ENCODE measurements at regions not wholly inside any gene's neighbourhood (a gene's known extent, or its start where the extent isn't known, plus 50 kb on each side); places are given as distances from the start of the nearest gene placed in this dataset.

DNA sequence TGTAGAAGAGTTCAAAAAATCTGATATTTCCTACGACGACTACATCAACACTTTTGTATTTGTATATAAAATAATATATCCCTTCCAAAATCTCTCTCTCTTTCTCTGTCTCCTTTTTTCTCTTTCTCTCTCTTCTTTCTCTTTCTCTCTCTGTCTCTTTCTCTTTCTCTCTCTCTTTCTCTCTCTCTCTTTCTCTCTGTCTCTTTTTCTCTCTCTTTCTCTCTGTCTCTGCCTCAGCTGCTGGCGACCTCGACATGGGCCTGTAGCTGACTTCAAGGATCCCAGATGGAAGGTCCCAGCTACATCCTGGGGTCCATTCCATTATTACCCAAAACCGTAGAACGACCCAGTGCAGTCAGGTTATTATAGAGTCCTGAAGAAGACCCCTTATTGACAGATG lies 90.0 kb downstream of the CD24 start:
- DNase-seq (ENCODE audit: low read depth): no peak

DNA sequence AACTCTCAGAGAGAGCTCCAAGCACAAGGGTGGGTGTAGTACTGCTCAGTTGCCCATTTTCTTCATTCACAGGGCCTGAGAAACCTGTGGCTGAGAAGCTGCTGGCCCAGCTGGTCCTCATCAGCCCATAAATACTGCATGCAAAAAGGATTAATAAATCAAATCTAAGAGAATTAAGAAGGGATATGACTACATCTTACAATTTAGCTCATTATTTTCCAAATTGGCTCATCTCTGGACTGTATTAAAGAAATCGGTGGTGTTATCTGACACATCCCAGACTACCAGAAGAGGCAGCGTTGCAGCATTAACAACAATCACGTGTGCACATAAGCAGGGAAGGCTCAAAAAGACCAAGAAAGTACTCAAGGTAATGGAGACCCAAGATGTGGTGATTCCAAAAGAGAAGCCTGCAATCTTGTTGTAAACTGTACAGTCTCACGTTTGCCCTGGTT lies 90.7 kb downstream of the CD24 start:
- DNase-seq (ENCODE audit: low read depth): no peak

DNA sequence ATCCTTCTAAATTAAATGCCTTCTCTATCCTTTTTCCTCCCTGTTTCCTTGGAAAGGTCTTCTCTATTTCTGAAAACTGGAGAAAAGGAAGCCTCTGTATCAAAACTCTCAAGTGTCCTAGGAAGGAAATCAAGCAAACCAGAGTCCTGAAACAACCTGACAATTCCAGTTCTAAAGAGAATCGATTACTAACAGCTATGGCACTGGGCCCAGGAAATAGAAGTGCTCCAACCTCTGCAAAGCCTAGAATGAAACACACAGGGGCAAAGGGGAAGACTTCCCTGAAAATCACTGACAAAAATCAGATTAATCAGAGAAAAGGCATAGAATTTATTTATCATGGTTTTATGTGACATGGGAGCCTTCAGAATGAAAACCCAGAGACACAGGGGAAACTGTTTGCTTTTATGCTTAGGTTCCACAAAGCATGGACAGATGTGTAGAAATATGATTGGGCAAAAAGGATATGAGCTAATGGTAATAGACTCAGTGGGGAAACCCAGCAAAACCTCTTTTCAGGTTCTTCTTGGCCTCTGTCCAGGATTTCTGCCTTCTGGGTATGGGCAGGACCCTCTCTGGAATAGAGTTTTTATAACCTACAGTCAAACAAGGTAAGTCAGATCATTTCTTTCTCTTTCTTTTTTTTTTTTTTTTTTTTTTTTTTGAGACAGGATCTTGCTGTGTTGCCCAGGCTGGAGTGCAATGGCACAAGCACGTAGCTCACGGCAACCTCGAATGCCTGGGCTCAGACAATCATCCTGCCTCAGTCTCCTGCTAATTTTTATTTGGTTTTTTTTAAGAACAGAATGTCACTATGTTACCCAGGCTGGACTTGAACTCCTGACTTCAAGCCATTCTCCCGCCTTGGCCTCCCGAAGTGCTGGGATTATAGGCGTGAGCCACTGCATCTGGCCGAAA lies 91.7 kb downstream of the CD24 start:
- DNase-seq (ENCODE audit: low read depth): no peak

DNA sequence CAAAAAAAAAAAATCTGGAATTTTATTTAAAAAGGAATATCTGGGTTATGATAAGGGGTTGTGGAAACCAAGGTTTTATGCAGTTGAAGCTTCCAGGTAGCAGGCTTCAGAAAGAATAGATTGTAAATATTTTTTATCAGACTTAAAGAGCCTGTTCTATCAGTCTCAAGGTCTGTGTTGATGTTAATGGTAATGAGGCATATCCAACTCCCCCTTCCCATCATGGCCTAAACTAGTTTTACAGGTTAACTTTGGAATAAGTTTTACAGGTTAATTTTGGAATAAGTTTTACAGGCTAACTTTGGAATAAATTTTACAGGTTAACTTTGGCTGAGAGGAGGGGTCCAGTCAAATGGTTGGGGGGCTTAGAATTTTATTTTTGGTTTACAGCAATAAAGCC lies 92.4 kb downstream of the CD24 start:
- DNase-seq (ENCODE audit: low read depth): no peak

DNA sequence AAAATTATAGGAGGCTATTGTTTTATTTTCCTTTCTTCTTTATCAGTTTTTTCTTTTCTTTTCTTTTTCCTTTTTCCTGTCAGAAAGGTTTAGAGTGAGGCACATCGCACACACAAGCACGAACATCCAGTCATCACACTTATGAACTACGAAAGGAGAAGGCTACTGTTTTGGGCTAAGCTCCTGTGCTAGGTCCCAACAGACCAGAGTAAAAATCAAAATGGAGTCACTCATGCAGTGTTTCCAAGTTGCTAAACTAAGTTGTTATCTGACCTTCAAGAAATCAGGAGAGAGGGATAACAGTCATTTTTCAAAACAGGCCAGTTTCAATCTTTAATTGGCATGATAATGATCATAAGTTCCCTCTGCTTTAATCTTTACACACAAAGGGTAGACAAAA lies 93.6 kb downstream of the CD24 start:
- no peak for DNase-seq (ENCODE audit: low read depth)

DNA sequence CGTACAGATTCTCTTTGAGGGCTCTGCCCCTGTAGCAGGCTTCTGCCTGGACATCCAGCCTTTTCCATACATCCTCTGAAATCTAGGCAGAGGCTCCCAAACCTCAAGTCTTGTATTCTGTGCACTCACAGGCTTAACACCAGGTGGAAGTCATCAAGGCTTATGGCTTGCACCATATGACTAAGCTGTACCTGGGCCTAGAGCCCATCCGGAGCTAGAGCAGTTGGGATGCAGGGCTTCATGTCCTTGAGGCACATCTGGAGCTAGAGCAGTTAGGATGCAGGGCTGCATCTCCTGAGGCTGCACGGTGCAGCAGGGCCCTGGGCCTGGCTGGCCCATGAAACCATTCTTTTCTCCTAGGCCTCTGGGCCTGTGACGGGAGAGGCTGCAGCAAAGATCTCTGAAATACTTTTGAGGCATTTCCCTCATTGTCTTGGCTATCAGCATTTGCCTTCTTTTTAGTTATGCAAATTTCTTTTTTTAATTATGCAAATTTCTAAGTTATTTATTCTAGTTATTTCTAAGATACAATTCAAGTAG lies 98.7 kb downstream of the CD24 start:
- no peak for DNase-seq (ENCODE audit: low read depth)

DNA sequence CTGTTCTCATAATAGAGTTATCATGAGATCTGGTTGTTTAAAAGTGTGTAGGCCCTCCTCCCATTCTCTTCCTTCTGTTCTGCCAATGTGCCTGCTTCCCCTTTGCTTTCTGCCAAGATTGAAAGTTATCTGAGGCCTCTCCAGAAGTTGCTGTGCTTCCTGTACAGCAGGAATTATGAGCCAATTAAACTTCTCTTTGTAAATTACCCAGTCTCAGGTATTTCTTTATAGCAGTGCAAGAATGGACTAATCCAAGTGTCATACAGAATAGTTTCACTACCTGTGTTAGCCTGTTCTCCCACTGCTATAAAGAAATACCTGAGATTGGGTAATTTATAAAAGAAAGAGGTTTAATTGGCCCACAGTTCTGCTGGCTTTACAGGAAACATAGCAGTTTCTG lies 100.0 kb downstream of the CD24 start:
- no peak for DNase-seq (ENCODE audit: low read depth)

DNA sequence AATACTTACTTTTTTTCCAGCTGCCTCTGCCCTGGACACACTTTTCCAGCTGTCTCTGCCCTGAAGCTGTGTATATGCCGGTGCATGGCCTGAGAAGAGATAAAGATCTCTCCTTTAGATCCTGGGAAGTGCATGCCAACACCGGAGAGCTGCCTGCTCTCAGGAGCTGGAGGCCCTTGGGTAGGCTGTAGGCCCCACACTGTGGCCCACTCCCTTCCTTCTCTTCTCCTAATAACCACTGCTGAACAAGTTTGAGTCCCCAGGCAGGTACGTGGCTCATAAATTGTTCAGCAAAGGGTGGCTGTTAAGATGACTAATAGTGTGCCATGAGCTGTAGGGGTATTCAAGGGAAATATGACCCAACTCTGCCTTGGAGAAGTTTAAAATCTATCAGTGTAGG lies 102.5 kb downstream of the CD24 start:
- peak; percentile 89 for DNase-seq (ENCODE audit: low read depth)

DNA sequence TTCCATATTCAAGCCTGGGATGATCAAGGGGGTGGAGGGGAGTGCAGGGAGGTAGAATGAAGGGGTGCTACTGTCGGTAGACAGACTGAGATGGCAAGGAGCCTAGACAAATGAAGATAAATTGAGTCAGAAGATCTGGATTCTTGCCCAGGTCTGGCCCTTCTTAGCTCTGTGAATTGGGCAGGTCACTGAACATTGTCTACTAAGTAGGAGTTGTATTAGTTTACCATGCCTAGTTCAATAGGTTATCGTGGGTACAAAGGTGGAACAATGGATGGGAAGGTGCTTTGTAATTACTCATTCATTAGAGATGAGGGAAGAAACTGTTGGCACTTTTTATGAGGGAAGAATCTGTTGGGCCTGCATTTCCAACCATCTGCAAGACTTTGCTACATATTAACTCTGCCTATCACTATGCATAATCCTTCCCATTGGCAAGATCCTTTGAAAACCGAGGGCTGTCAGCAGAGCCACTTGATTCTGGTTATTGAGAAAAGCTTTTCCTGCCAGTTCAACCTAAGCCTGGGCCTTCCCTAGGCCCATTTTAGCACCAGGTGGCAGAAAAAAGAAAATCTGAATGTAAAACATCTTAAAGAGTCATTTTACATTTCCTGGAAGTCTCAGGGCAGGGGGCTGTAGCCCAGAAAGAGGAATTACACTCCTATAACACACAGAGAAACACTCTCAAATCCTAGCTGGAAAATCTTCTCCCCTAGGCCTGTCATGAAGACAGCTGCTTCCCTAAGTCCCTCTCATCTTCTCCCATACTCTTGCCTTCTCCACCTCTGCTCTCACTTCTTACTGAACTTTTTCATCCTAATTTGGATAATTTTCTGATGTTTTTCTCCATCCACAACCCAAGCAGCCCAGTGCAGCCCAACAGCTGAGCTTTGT lies 103.5 kb downstream of the CD24 start:
- DNase-seq (ENCODE audit: low read depth): peak; percentile 62

DNA sequence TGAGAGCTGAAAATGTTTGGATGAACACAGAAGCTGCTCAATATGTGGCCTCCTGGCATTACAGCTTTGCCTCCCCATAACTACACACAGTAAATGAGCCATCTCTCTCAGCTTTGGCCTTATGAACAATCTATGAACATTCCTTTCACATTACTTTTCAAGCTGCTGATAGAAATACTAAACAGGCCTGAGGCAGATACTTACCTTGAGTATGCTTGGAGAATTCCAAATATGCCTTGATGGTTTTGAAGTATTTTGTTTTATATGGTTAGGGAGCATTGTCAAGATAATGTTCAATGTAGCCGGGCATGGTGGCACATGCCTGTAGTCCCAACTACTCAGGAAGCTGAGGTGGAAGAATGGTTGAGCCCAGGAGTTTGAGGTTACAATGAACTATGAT lies 104.5 kb downstream of the CD24 start:
- peak; percentile 89 for DNase-seq (ENCODE audit: low read depth)

DNA sequence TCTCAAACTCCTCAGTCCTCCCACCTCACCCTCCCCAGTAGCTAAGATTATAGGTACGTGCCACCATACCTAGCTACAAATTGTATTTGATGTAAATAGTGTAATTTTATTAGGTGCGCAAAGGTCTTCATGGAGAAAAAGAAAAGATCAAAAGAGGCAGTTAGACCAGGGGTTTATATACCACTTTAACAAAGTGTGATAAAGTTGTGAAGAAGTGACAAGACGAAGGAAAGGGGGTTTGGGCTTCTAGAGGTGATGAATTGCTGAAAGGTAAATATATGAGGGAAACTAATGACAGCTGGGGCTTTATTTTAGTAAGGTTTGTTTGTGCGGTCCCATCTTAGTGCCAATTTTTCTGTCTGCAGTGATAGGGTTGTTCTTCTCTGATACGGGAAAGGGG lies 105.3 kb downstream of the CD24 start:
- no peak for DNase-seq (ENCODE audit: low read depth)

DNA sequence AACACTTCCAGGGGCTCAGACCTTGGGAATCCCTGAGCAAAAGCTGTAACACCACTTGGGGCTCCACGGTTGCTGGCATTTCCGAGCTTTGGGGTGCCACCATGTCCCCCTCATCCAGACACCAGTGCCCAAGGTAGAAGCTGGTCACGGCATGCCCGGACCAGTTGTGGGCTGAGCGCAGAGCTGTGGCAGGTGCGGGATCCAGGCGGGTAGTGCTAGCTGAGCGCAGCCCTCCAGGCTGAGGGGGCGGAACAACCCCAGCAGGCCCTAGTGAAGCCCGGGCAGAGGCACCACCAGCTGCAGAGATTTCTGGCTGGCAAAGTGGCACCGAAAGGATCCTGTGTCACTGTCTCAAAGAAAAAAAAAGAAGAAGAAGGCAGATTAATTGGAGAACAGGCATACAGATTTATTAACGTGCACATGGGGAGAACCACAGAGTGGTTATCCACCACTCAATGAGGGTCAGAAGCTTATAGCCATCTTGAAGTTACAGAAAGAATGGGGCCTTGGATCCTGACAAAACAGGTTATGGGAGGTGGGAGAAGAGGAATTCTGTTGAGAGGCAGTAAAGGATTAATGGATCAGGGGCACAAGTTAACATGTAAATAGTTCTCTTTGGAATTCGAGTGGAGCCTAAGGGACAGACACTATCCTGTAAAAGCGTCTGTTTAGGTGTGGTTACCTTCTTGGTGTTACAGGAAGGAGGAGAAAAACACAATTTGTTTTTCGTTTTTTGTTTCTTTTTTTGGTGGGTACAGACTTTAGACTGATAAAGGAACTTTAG lies 107.5 kb downstream of the CD24 start:
- DNase-seq (ENCODE audit: low read depth): no peak

DNA sequence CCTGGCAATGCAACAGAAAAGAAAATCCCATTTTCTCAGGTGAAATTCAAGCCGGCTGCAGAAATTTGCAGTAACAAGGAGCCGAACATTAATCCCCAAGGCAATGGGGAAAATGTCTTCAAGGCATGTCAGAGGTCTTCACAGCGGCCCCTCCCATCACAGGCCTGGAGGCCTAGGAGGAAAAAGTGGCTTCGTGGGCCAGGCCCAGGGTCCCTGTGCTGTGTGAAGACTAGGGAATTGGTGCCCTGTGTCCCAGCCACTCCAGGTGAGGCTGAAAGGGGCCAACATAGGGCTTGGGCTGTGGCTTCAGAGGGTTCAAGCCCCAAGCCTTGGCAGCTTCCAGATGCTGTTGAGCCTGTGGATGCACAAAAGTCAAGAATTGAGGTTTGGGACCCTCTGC lies 111.7 kb downstream of the CD24 start:
- DNase-seq (ENCODE audit: low read depth): no peak

DNA sequence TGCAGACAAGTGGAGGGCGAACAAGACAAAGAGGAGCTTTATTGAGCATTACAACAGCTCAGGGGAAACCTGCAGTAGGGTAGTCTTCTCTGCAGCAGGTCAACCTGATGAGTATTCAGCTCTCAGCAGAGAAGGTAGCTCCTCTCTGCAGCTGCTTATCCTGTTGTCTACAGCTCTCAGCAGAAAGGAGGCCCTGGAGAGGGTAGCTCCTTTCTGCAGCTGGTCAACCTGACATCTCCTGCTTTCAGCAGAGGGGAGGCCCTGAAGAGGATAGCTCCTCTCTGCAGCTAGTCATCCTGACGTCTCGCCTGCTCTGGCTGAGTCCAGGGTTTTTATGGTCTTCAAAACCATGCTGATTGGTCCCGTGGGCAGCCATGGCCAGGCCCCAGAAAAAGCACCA lies 113.6 kb downstream of the CD24 start:
- no peak for DNase-seq (ENCODE audit: low read depth)

DNA sequence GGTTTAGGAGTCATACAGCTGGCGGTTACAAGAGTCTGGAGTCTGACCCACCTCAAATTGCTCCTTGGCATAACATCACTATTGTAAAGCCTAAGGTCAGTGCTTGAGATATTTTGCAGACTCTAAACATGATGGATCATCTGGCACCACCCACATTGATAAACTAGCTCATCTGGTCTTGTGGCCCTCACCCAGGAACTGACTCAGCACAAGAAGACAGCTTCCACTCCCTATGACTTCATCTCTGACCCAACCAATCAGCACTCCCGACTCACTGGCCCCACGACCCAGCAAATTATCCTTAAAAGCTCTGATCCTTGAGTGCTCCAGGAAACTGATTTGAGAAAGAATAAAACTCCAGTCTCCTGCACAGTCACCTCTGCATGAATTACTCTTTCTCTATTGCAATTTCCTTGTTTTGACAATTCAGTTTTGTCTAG lies 115.9 kb downstream of the CD24 start:
- DNase-seq (ENCODE audit: low read depth): peak; percentile 83

DNA sequence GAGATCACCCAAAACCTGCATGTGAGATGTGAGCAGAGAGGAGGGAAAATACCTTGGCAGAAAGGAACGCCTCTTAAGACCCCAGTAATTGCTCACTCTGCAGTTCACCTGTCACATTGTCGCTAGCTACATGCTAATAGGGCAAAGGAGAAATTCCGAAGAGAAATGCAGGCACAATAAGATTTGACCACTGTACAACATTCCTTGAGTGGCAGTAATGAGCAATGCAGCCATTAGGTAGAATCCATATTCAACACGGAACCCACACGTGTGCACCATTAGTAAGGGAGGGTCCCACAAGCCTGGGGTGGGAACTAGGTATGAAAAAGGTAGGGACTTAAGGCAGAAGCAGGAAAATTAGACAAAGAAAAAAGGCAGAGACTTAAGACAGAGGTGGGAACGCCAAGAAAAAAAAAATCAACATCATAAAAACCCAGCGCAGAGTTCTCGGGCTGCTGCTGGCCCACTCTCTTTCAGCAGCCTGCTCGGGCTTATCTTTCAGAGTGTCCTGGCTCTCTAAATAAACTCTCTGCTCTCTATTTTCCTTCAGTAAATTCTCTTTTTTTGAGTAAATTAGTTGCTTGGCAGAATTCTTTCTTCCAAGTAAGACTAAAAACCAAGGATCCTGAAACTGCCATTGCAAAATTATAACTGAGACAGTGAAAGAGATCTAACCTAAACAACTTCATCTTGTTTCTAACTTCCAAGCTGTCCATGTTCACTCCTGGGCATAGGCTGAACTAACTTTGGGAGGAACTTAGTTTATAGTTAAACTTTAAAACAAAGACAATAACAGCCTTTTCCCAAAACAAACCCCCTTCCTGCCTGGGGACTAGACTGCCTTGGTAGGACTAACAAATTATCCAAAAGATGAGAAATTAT lies 116.5 kb downstream of the CD24 start:
- DNase-seq (ENCODE audit: low read depth): no peak

DNA sequence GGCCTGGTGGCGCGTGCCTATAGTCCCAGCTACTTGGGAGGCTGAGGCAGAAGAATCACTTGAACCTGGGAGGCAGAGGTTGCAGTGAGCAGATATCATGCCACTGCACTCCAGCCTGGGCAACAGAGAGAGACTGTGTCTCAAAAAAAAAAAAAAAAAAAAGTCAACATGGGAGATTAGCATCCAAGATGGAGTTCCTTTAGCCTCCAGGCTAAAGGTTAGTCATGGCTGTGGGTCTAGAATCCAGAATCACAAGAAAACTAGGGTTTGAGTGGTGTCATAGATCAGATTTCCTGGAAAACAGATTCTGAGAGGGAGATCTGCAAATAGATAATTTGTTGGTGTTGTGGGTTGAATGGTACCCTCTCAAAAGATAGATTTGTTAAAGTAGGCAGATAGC lies 117.2 kb downstream of the CD24 start:
- peak; percentile 45 for DNase-seq (ENCODE audit: low read depth)

DNA sequence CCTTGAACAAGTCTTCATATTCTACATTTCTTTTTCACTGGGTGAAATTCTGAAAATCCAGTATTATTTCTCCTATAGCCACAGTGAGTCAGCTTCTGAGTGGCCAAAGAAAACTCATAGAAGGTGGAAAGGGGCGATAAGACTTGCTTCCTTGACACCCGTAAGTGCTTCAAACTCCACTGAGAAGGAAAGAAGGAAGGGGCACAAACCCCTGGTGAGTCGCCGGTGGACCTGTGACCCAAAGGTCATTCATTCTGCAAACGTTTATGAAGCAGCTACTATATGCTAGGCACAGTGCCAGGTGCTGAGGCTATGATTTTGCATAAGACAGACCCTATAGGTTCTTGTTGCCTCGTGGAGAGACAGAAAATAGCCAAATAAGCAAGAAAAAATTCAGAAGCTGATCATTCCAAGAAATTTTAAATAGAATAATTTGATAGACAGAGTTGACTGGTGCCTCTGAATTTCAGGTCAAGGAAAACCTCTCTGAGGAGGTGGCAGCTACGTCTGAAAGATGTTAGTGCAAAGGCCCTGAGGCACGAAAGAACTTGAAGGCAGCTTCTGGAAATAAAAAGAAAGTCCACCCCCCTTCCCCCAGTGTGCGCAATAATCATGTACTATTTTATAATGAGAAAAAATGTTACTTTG lies 118.2 kb downstream of the CD24 start:
- no peak for DNase-seq (ENCODE audit: low read depth)

DNA sequence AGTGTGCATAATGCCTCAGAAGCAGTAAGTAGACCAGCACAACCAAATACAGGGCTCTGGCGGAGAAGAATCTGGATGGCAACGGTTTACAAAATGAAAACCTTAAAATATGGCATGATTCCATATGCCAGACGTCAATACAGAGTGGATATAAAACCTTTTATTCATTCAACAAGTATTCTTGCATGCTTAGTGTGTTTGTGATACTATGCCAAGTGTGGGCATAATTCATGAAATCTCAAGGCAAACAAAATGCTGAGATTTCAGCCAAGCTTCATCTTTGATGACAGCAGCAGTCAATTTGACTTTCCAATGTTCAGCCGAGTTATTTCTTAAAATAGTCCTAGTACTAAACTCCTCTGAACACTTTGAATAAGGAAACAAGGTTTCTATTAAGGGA lies 119.4 kb downstream of the CD24 start:
- DNase-seq (ENCODE audit: low read depth): no peak

DNA sequence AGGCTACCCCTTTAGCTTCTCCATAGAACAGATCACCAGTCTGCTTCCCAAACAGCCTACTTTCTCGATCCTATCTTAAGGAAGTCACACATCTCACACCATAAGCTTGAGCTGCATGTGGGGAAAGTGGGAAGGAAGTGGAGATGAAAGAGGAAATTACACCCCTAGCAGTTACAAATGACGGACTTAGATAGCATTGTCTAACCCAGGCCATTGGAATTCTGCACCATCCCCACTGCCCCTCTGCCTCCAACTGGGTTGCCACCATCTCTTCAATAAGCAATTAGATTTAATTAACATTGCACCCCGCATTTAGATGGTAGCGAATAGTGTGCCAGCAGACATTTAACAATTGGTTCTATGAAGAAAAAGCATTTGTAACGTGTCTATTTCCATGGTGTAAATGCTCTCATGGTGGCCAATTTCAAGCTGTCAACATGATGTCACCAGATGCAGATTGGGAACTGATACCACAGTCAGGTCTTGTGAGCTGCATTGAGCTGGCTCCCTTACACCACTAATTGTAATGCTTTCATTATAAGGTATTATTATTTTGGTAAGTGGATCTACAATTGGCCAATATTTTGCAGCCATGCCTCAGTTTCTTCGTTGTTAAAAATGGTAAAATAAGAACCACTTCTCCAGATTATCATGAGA lies 124.7 kb downstream of the CD24 start:
- DNase-seq (ENCODE audit: low read depth): no peak
